ENCODE measurements at regions not wholly inside any gene's neighbourhood (a gene's known extent, or its start where the extent isn't known, plus 50 kb on each side); places are given as distances from the start of the nearest gene placed in this dataset.

- Mint-ChIP-seq H3K9me3 (no peaks in the 10 kb centered on the region), H3K27me3 (ENCODE audit: insufficient read depth) (no peaks in the 10 kb centered on the region), H3K27ac (no peak overlapping the region), H3K36me3 (ENCODE audit: low read depth) (no peaks in the 10 kb centered on the region), H3K4me1 (ENCODE audit: low read depth) (no peaks in the 10 kb centered on the region), H3K4me3 (no peak overlapping the region)
- no peak for DNase-seq (ENCODE audit: low spot score)
- intact Hi-C loops (cut with micrococcal nuclease): no loop called here
These were observed 158.5 kb downstream of the DKK1 start for GRCh38 chr10:52472406-52473146.

- intact Hi-C loops (cut with micrococcal nuclease): no loop called here
- H3K27me3 Mint-ChIP-seq (ENCODE audit: insufficient read depth): no peaks in the 10 kb centered on the region
- H3K4me1 Mint-ChIP-seq (ENCODE audit: low read depth): no peaks in the 10 kb centered on the region
- no peak overlapping the region for H3K4me3 Mint-ChIP-seq
- no peak for DNase-seq (ENCODE audit: low spot score)
- H3K9me3 Mint-ChIP-seq: no peaks in the 10 kb centered on the region
- no peak overlapping the region for H3K27ac Mint-ChIP-seq
- H3K36me3 Mint-ChIP-seq (ENCODE audit: low read depth): no peaks in the 10 kb centered on the region
These were observed 160.2 kb downstream of the DKK1 start for GRCh38 chr10:52474265-52474664.

GRCh38 chr10:52477305-52477704, 163.2 kb downstream of the DKK1 start:
- DNase-seq (ENCODE audit: low spot score): no peak
- Mint-ChIP-seq H3K36me3 (ENCODE audit: low read depth) (no peaks in the 10 kb centered on the region), H3K4me3 (no peak overlapping the region), H3K9me3 (no peaks in the 10 kb centered on the region), H3K27me3 (ENCODE audit: insufficient read depth) (no peaks in the 10 kb centered on the region), H3K27ac (no peak overlapping the region), H3K4me1 (ENCODE audit: low read depth) (no peaks in the 10 kb centered on the region)
- intact Hi-C loops (cut with micrococcal nuclease): no loop called here

GRCh38 chr10:52479567-52479966, 165.5 kb downstream of the DKK1 start:
- Mint-ChIP-seq H3K36me3 (ENCODE audit: low read depth) (no peaks in the 10 kb centered on the region), H3K4me1 (ENCODE audit: low read depth) (no peaks in the 10 kb centered on the region), H3K4me3 (no peak overlapping the region), H3K27ac (no peak overlapping the region), H3K27me3 (ENCODE audit: insufficient read depth) (no peaks in the 10 kb centered on the region), H3K9me3 (no peaks in the 10 kb centered on the region)
- intact Hi-C loops (cut with micrococcal nuclease): no loop called here
- DNase-seq (ENCODE audit: low spot score): no peak

- H3K36me3 Mint-ChIP-seq (ENCODE audit: low read depth): no peaks in the 10 kb centered on the region
- no peak overlapping the region for H3K4me3 Mint-ChIP-seq
- H3K4me1 Mint-ChIP-seq (ENCODE audit: low read depth): no peaks in the 10 kb centered on the region
- intact Hi-C loops (cut with micrococcal nuclease): no loop called here
- no peak overlapping the region for H3K27ac Mint-ChIP-seq
- H3K27me3 Mint-ChIP-seq (ENCODE audit: insufficient read depth): no peaks in the 10 kb centered on the region
- no peaks in the 10 kb centered on the region for H3K9me3 Mint-ChIP-seq
- DNase-seq (ENCODE audit: low spot score): no peak
These were observed 168.0 kb downstream of the DKK1 start for GRCh38 chr10:52481986-52482555.

GRCh38 chr10:52483587-52483986, 169.5 kb downstream of the DKK1 start:
- intact Hi-C loops (cut with micrococcal nuclease): no loop called here
- Mint-ChIP-seq H3K36me3 (ENCODE audit: low read depth) (no peaks in the 10 kb centered on the region), H3K9me3 (no peaks in the 10 kb centered on the region), H3K4me1 (ENCODE audit: low read depth) (no peaks in the 10 kb centered on the region), H3K27ac (no peak overlapping the region), H3K27me3 (ENCODE audit: insufficient read depth) (no peaks in the 10 kb centered on the region), H3K4me3 (no peak overlapping the region)
- no peak for DNase-seq (ENCODE audit: low spot score)

GRCh38 chr10:52484206-52485065, 170.4 kb downstream of the DKK1 start:
- no peaks in the 10 kb centered on the region for H3K36me3 Mint-ChIP-seq (ENCODE audit: low read depth)
- no peaks in the 10 kb centered on the region for H3K27me3 Mint-ChIP-seq (ENCODE audit: insufficient read depth)
- no peak overlapping the region for H3K27ac Mint-ChIP-seq
- DNase-seq (ENCODE audit: low spot score): no peak
- intact Hi-C loops (cut with micrococcal nuclease): no loop called here
- H3K4me1 Mint-ChIP-seq (ENCODE audit: low read depth): no peaks in the 10 kb centered on the region
- no peak overlapping the region for H3K4me3 Mint-ChIP-seq
- no peaks in the 10 kb centered on the region for H3K9me3 Mint-ChIP-seq

GRCh38 chr10:52485462-52485861, 171.4 kb downstream of the DKK1 start:
- DNase-seq (ENCODE audit: low spot score): no peak
- intact Hi-C loops (cut with micrococcal nuclease): no loop called here
- no peak overlapping the region for H3K27ac Mint-ChIP-seq
- no peaks in the 10 kb centered on the region for H3K36me3 Mint-ChIP-seq (ENCODE audit: low read depth)
- no peak overlapping the region for H3K4me3 Mint-ChIP-seq
- no peaks in the 10 kb centered on the region for H3K9me3 Mint-ChIP-seq
- H3K27me3 Mint-ChIP-seq (ENCODE audit: insufficient read depth): no peaks in the 10 kb centered on the region
- no peaks in the 10 kb centered on the region for H3K4me1 Mint-ChIP-seq (ENCODE audit: low read depth)

- no peaks in the 10 kb centered on the region for H3K9me3 Mint-ChIP-seq
- no peak for DNase-seq (ENCODE audit: low spot score)
- no peak overlapping the region for H3K4me3 Mint-ChIP-seq
- H3K4me1 Mint-ChIP-seq (ENCODE audit: low read depth): no peaks in the 10 kb centered on the region
- H3K36me3 Mint-ChIP-seq (ENCODE audit: low read depth): no peaks in the 10 kb centered on the region
- intact Hi-C loops (cut with micrococcal nuclease): no loop called here
- H3K27me3 Mint-ChIP-seq (ENCODE audit: insufficient read depth): no peaks in the 10 kb centered on the region
- H3K27ac Mint-ChIP-seq: no peak overlapping the region
These were observed 172.9 kb downstream of the DKK1 start for GRCh38 chr10:52486840-52487611.

- H3K9me3 Mint-ChIP-seq: no peaks in the 10 kb centered on the region
- no peaks in the 10 kb centered on the region for H3K4me1 Mint-ChIP-seq (ENCODE audit: low read depth)
- H3K27me3 Mint-ChIP-seq (ENCODE audit: insufficient read depth): no peaks in the 10 kb centered on the region
- H3K27ac Mint-ChIP-seq: no peak overlapping the region
- no peak for DNase-seq (ENCODE audit: low spot score)
- H3K36me3 Mint-ChIP-seq (ENCODE audit: low read depth): no peaks in the 10 kb centered on the region
- intact Hi-C loops (cut with micrococcal nuclease): loop anchor here (2.0 kb wide), 1 partner anchor 180 kb away; no protein-coding TSS in a partner anchor
- no peak overlapping the region for H3K4me3 Mint-ChIP-seq
These were observed 174.8 kb downstream of the DKK1 start for GRCh38 chr10:52488606-52489485.

- H3K27me3 Mint-ChIP-seq (ENCODE audit: insufficient read depth): no peaks in the 10 kb centered on the region
- intact Hi-C loops (cut with micrococcal nuclease): no loop called here
- H3K9me3 Mint-ChIP-seq: no peaks in the 10 kb centered on the region
- H3K4me1 Mint-ChIP-seq (ENCODE audit: low read depth): no peaks in the 10 kb centered on the region
- H3K4me3 Mint-ChIP-seq: no peak overlapping the region
- H3K36me3 Mint-ChIP-seq (ENCODE audit: low read depth): no peaks in the 10 kb centered on the region
- DNase-seq (ENCODE audit: low spot score): no peak
- H3K27ac Mint-ChIP-seq: no peak overlapping the region
These were observed 177.3 kb downstream of the DKK1 start for GRCh38 chr10:52491246-52491995.
